H1 (cell line): ENCODE measurements at regions not wholly inside any gene's neighbourhood (a gene's known extent, or its start where the extent isn't known, plus 50 kb on each side); places are given as distances from the start of the nearest gene placed in this dataset.

Source experiments
- CTCF ChIA-PET: fragments of 300-600 bp; sonication (Branson Sonifier 250); formaldehyde crosslinking; loops from one replicate; lab custom pipeline; 2021; ENCODE audit not compliant: partially characterized antibody; lab: Charles Lee
- POLR2A ChIA-PET: fragments of 300-600 bp; sonication (Branson Sonifier 250); formaldehyde crosslinking; loops from one replicate; lab custom pipeline; 2021; ENCODE audit warnings: inconsistent platforms; ENCODE audit not compliant: partially characterized antibody; lab: Charles Lee
- DNase-seq, 2 experiments: peaks; one replicate each; pipeline versions ENCODE4 v3.0.0 to v3.0.0-alpha.2; 2010 to 2022; ENCODE audit warnings: low spot score in 2 of 2, low read depth in 1 of 2, mixed read lengths in 1 of 2
- FAIRE-seq: peaks from 2 replicates; lab custom pipeline; 2011; peaks lifted over from hg19 to GRCh38; lab: Jason Lieb, UNC
- H2AFZ ChIP-seq: 2 replicates; pipeline ENCODE4 v1.8.1; 2012; ENCODE audit warnings: low read length, inconsistent platforms
- H2AK5ac ChIP-seq: 2 replicates; pipeline ENCODE4 v1.6.1; 2013; ENCODE audit warnings: low read depth, low read length
- H2BK120ac ChIP-seq: replicated peaks from 2 replicates; pipeline ENCODE3; 2013; ENCODE audit warnings: low read depth, low read length, inconsistent platforms
- H2BK12ac ChIP-seq: 2 replicates; pipeline ENCODE4 v1.6.1; 2013; ENCODE audit warnings: low read depth, low read length
- H2BK15ac ChIP-seq: 2 replicates; pipeline ENCODE4 v1.6.1; 2013; ENCODE audit warnings: low read length
- H2BK20ac ChIP-seq: 2 replicates; pipeline ENCODE4 v1.6.1; 2013; ENCODE audit warnings: low read length
- H2BK5ac ChIP-seq: 2 replicates; pipeline ENCODE4 v1.6.1; 2013; ENCODE audit warnings: low read depth, low read length
- H3K14ac ChIP-seq: 2 replicates; pipeline ENCODE4 v1.6.1; 2013; ENCODE audit warnings: inconsistent platforms; ENCODE audit not compliant: insufficient read length
- H3K18ac ChIP-seq: 2 replicates; pipeline ENCODE4 v1.6.1; 2013; ENCODE audit warnings: low read length; ENCODE audit errors: extremely low read depth
- H3K23ac ChIP-seq: 2 replicates; pipeline ENCODE4 v1.6.1; 2013; ENCODE audit warnings: inconsistent platforms; ENCODE audit not compliant: insufficient read length
- H3K23me2 ChIP-seq: 2 replicates; pipeline ENCODE4 v1.6.1; 2013; ENCODE audit warnings: low read depth, low read length
- H3K27ac ChIP-seq: 2 replicates; pipeline ENCODE4 v1.6.1; 2011; ENCODE audit warnings: low read depth, low read length, inconsistent platforms
- H3K27me3 ChIP-seq, 4 experiments: replicated peaks in 1 of 4; 1 replicate in 1 of 4; 2 replicates in 3 of 4; pipeline versions ENCODE4 v1.6.1 to v1.8.1; 2011 to 2013; ENCODE audit warnings: low read length in 3 of 4, mild to moderate bottlenecking in 3 of 4, inconsistent platforms in 2 of 4, mixed read lengths in 2 of 4, moderate library complexity in 1 of 4; ENCODE audit not compliant: control insufficient read depth in 3 of 4, insufficient read depth in 3 of 4; ENCODE audit errors: extremely low read depth in 1 of 4
- H3K36me3 ChIP-seq, 4 experiments: 2 replicates each; pipeline versions ENCODE4 v1.6.1 to v1.8.1; 2011 to 2013; ENCODE audit warnings: mild to moderate bottlenecking in 4 of 4, low read length in 3 of 4, moderate library complexity in 2 of 4, control low read depth in 1 of 4, inconsistent platforms in 1 of 4; ENCODE audit not compliant: insufficient read depth in 4 of 4, control insufficient read depth in 2 of 4
- H3K4ac ChIP-seq: replicated peaks from 2 replicates; pipeline ENCODE3; 2013; ENCODE audit warnings: low read length, low read depth, mixed read lengths, inconsistent platforms; ENCODE audit not compliant: insufficient read length
- H3K4me1 ChIP-seq, 4 experiments: replicated peaks in 1 of 4; 1 replicate in 1 of 4; 2 replicates in 3 of 4; pipeline versions ENCODE4 v1.6.1 to v1.8.1; 2011 to 2013; ENCODE audit warnings: low read length in 3 of 4, inconsistent platforms in 2 of 4, mixed read lengths in 1 of 4; ENCODE audit not compliant: insufficient read depth in 4 of 4, control insufficient read depth in 3 of 4
- H3K4me2 ChIP-seq, 2 experiments: 2 replicates each; pipeline versions ENCODE4 v1.6.1 to v1.8.1; 2011 to 2013; ENCODE audit warnings: low read depth in 2 of 2, low read length in 2 of 2, control low read depth in 1 of 2, inconsistent platforms in 1 of 2, mild to moderate bottlenecking in 1 of 2; ENCODE audit not compliant: insufficient read depth in 1 of 2
- H3K4me3 ChIP-seq, 4 experiments: fragments of 200-600, 300-600 bp in 1 of 4; sonication (generic), shearing (Covaris generic), sonication (Bioruptor Twin) in 1 of 4; 2 replicates each; pipeline versions ENCODE4 v1.5.1 to v1.8.1; 2011 to 2016; ENCODE audit warnings: low read length in 4 of 4, low read depth in 3 of 4, control low read depth in 2 of 4, inconsistent platforms in 2 of 4, mild to moderate bottlenecking in 2 of 4, mixed read lengths in 1 of 4, moderate library complexity in 1 of 4; ENCODE audit not compliant: insufficient read depth in 2 of 4; ENCODE audit errors: extremely low read depth in 1 of 4
- H3K56ac ChIP-seq: replicated peaks from 2 replicates; pipeline ENCODE3; 2013; ENCODE audit warnings: low read depth, mild to moderate bottlenecking, mixed read lengths, low read length, inconsistent platforms; ENCODE audit not compliant: insufficient read length
- H3K79me1 ChIP-seq: 2 replicates; pipeline ENCODE4 v1.6.1; 2013; ENCODE audit warnings: low read depth, low read length, control low read depth
- H3K79me2 ChIP-seq, 2 experiments: 2 replicates each; pipeline versions ENCODE4 v1.6.1 to v1.8.1; 2012 to 2013; ENCODE audit warnings: low read length in 2 of 2, mild to moderate bottlenecking in 2 of 2, inconsistent platforms in 1 of 2; ENCODE audit not compliant: insufficient read depth in 2 of 2, control insufficient read depth in 1 of 2
- H3K9ac ChIP-seq, 4 experiments: replicated peaks in 1 of 4; 1 replicate in 1 of 4; 2 replicates in 3 of 4; pipeline versions ENCODE4 v1.6.1 to v1.8.1; 2011 to 2013; ENCODE audit warnings: low read depth in 3 of 4, low read length in 3 of 4, control low read depth in 2 of 4, mild to moderate bottlenecking in 2 of 4, moderate library complexity in 2 of 4, inconsistent platforms in 1 of 4; ENCODE audit errors: extremely low read depth in 1 of 4
- H3K9me3 ChIP-seq, 2 experiments: 2 replicates each; pipeline versions ENCODE4 v1.6.1 to v1.8.1; 2012 to 2013; ENCODE audit warnings: mild to moderate bottlenecking in 2 of 2, moderate library complexity in 2 of 2, control low read depth in 1 of 2, inconsistent platforms in 1 of 2, low read depth in 1 of 2, low read length in 1 of 2, mixed read lengths in 1 of 2; ENCODE audit not compliant: insufficient read depth in 2 of 2
- H4K20me1 ChIP-seq, 2 experiments: replicated peaks in 1 of 2; 2 replicates each; pipeline versions ENCODE3 to v1.8.1; 2011 to 2013; ENCODE audit warnings: inconsistent platforms in 2 of 2, low read length in 2 of 2, mild to moderate bottlenecking in 1 of 2; ENCODE audit not compliant: insufficient read depth in 2 of 2, control insufficient read depth in 1 of 2
- H4K5ac ChIP-seq: 2 replicates; pipeline ENCODE4 v1.6.1; 2013; ENCODE audit warnings: low read length, low read depth, mixed read lengths, inconsistent platforms; ENCODE audit not compliant: insufficient read length
- H4K8ac ChIP-seq: 2 replicates; pipeline ENCODE4 v1.8.0; 2013; ENCODE audit warnings: mild to moderate bottlenecking, moderate library complexity, low read length, inconsistent platforms; ENCODE audit not compliant: insufficient read depth; ENCODE audit errors: extremely low read depth
- H4K91ac ChIP-seq: replicated peaks from 2 replicates; pipeline ENCODE3; 2013; ENCODE audit warnings: low read length, mixed read lengths, inconsistent platforms; ENCODE audit not compliant: insufficient read length
- GABPA ChIP-seq: IDR thresholded peaks from 2 replicates; pipeline ENCODE4 v1.6.1; 2011; ENCODE audit warnings: mild to moderate bottlenecking, low read length, moderate library complexity, borderline replicate concordance; ENCODE audit not compliant: insufficient read depth
- JUND ChIP-seq: IDR thresholded peaks from 2 replicates; pipeline ENCODE4 v1.6.1; 2011; ENCODE audit warnings: mild to moderate bottlenecking, improper control_type of control experiment, low read length
- NANOG ChIP-seq: IDR thresholded peaks from 2 replicates; pipeline ENCODE4 v1.6.1; 2011; ENCODE audit warnings: low read length, low read depth, mild to moderate bottlenecking, inconsistent platforms; ENCODE audit not compliant: insufficient read depth, poor library complexity, severe bottlenecking
- POU5F1 ChIP-seq: IDR thresholded peaks from 2 replicates; pipeline ENCODE4 v1.6.1; 2011; ENCODE audit warnings: low read depth, mild to moderate bottlenecking, low read length, moderate library complexity
- WGBS, 2 experiments: shearing (Covaris generic) in 1 of 2; methylation state at CpG; one replicate each; pipeline versions ENCODE4 v1.1.6 to v1.1.7; 2013 to 2015; ENCODE audit warnings: low lambda C conversion rate in 2 of 2, mixed read lengths in 2 of 2, inconsistent platforms in 1 of 2, low coverage in 1 of 2, missing lambda C conversion rate in 1 of 2; ENCODE audit not compliant: insufficient replicate concordance in 2 of 2, insufficient coverage in 1 of 2, insufficient read length in 1 of 2; ENCODE audit errors: extremely low coverage in 1 of 2, missing lambda C conversion rate in 1 of 2; 5-methylcytosine and 5-hydroxymethylcytosine counted together

- H3K18ac ChIP-seq: no peak overlapping the region
- H3K79me2 ChIP-seq: no peaks in the 10 kb centered on the region
- peaks cover 29 to 42% (median 32%) of the 10 kb centered on the region in 4 experiments for H3K27me3 ChIP-seq
- H4K8ac ChIP-seq: no peak overlapping the region
- H3K4me3 ChIP-seq: no peak overlapping the region
- H3K56ac ChIP-seq: no peak overlapping the region
- H3K36me3 ChIP-seq: peaks cover 0 to 3% (median 0%) of the 10 kb centered on the region in 4 experiments; a peak in 1 of 8 replicates
- no peak overlapping the region for H3K4me2 ChIP-seq
- H4K91ac ChIP-seq: no peak overlapping the region
- ChIA-PET CTCF (no interaction called here), POLR2A (no interaction called here)
- peaks cover 0 to 2% of the 10 kb centered on the region in 2 experiments for H4K20me1 ChIP-seq
- no peak overlapping the region for H2BK120ac ChIP-seq
- H3K23ac ChIP-seq: no peak overlapping the region
- peaks cover 0 to 3% (median 3%) of the 10 kb centered on the region in 4 experiments; a peak in 2 of 7 replicates for H3K4me1 ChIP-seq
- FAIRE-seq (no peak), DNase-seq (no peak)
- H2BK12ac ChIP-seq: no peak overlapping the region
- TF ChIP-seq POU5F1: no peak
- no peak for TF ChIP-seq JUND
- TF ChIP-seq NANOG: no peak
- TF ChIP-seq GABPA: no peak
- H3K9me3 ChIP-seq: no peaks in the 10 kb centered on the region
- H3K9ac ChIP-seq: no peak overlapping the region
- H2BK5ac ChIP-seq: no peak overlapping the region
- H3K14ac ChIP-seq: no peak overlapping the region
- no peak overlapping the region for H3K4ac ChIP-seq
- no peaks in the 10 kb centered on the region for H3K79me1 ChIP-seq
- 58% methylated on average over 3 of the region's 3 CpGs; no CpG with 5 or more reads in 1 of the 2 experiments for WGBS, 2 experiments
- H3K23me2 ChIP-seq: peaks cover 10% of the 10 kb centered on the region
- H2AFZ ChIP-seq: no peak overlapping the region
- H2BK15ac ChIP-seq: no peak overlapping the region
- no peak overlapping the region for H4K5ac ChIP-seq
- H3K27ac ChIP-seq: no peak overlapping the region
- no peak overlapping the region for H2BK20ac ChIP-seq
- H2AK5ac ChIP-seq: no peak overlapping the region
These were observed 189.5 kb downstream of the PRDM2 start for GRCh38 chr1:13889495-13889894.
